ENCODE measurements at regions not wholly inside any gene's neighbourhood (a gene's known extent, or its start where the extent isn't known, plus 50 kb on each side); places are given as distances from the start of the nearest gene placed in this dataset.

DNA sequence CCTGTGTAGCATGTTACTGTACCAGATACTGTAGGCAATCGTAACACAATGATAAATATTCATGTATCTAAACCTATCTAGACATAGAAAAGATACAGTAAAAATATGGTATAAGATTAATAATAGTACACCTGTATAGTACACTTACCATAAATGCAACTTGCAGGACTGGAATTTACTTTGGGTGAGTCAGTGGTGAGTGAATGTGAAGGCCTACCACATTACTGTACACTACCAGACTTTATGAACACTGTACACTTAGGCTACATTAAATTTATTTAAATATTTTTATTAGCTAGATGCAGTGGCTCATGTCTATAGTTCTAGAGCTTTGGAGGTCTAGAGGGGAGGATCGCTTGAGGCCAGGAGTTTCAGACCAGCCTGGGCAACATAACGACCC is 186.6 kb upstream of the ROPN1 start:
- DNase-seq (no peak), ATAC-seq (no peak)

- DNase-seq: no peak
- ATAC-seq: no peak
Measured at GRCh38 chr3:124200407-124200806, 208.5 kb upstream of the ROPN1 start.

GRCh38 chr3:124201226-124201625 is 209.3 kb upstream of the ROPN1 start:
- ATAC-seq: no peak

DNA sequence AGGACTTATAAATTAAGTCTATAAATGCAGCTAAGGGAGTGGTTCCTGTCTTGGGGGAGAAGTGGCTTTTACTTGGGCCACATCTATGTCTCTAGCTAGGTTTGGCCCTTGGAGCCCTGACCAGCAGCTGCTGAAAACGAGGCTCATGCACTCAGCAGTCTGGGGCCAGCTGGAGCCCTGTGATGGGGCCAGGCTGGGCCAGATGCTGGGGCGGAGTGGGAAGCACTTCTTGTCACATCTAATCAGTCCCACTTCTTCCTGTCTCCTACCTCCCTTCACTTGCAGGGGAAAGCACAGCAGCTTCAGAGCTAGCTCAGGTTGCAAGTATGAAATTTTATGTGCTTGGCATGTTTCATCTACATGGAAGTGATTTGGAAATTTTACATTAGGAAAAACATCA is 209.9 kb upstream of the ROPN1 start:
- DNase-seq (no peak), ATAC-seq (no peak)

More at GRCh38 chr3:124201226-124201625, 209.3 kb upstream of the ROPN1 start:
- no peak for DNase-seq

GRCh38 chr3:124202754-124203153 is 210.8 kb upstream of the ROPN1 start:
- ATAC-seq: no peak
- DNase-seq: no peak

GRCh38 chr3:124203292-124203691 is 211.4 kb upstream of the ROPN1 start:
- ATAC-seq (no peak), DNase-seq (no peak)

DNA sequence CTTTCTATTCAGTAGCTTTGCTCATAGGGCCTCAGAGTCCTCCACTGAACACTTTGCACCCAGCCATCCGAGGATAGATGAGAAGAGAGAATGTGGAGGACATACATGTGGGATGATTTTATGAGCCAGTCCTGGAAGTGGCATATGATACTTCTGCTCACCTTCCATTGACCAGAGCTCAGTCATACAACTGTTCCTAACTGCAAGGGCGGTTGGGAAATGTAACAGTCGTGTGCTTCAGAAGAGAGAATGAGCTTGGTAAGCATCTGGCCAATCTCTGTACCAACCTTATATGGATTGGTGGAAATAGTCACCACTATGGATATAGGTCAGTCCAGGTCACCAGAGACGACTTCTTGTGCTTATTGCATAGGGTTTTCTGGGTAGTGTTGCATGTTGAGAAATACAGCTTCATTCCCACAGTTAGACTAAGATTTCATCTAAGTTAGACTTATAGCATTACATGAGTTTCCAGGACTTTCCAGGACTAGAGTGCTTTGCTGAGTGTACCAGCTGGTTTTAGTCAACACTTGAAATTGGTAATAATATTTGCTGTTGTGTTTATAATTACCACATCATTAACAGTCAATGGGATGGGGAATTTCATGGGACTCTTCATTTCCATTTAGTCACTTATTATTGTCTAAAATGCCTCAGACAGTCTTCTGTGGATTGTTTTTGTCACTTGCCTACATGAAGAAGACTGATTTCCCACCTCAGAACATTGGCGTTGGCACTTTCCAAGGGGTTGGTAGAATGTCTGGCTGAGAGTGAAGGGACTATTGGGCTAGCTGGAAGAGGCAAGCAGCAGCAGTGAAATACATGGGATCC is 214.5 kb upstream of the ROPN1 start:
- DNase-seq (no peak), ATAC-seq (no peak)

DNA sequence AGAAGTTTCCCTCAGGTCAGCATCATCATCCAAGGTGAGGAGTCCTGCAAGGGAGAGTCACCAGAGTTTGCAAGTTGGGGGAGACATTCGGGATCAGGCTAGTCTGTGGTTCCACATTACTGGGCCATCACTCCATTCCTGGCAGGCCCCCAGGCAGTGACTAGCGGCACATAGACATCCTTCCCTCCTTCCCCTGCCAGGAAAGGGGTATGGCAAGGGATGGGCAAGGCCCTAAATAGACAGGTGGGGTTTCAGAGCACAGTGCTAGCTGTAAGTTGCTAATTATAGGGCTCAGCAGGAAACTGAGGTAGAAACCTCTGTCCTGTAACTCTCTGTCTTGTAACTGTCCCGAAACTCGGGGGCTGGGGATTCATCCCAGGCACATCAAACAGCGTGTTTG is 215.2 kb upstream of the ROPN1 start:
- ATAC-seq (no peak), DNase-seq (no peak)

GRCh38 chr3:124207873-124208485 is 216.1 kb upstream of the ROPN1 start:
- DNase-seq (no peak), ATAC-seq (no peak)

DNA sequence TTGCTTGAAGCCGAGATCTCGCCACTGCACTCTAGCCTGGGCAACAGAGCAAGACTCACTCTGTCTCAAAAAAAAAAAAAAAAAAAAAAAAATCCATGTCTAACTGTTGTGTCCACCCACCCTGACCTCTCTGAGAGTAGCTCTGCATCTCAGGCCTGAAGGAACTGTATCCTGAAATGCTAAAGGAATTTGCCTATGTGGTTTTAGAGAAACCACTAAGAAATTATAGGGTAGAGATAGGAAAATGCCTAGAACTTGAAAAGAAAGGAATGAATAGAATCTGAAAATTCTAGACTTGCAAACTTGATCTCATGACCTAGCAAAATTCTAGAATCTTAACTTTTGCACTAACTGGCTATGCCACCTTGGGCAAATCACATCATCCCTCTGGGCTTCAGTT is 217.5 kb upstream of the ROPN1 start:
- no peak for ATAC-seq
- DNase-seq: no peak

GRCh38 chr3:124210899-124211298 is 219.0 kb upstream of the ROPN1 start:
- DNase-seq (no peak), ATAC-seq (no peak)

GRCh38 chr3:124213641-124214040 is 221.7 kb upstream of the ROPN1 start:
- no peak for DNase-seq
- ATAC-seq: no peak

DNA sequence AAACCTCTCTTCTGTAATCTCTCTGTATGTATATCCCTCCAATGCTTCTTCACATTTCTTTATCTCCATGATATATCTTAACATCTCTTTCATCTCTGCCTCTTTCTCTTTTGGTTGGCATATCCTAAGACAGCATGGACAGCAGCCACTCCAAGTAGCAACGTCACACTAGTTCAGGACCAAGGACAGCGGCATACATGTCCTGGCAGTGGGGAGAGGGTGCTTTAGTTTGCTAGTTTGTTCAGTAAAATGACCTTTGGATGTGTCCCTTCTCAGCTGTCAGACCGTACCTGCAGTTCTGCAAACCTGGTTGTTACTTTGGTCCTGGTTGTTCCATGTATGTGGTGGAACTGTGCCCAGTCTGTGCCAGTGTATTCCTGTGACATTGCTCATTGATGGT is 225.6 kb upstream of the ROPN1 start:
- DNase-seq (peak; percentile 12), ATAC-seq (no peak)

GRCh38 chr3:124221422-124221821 is 229.5 kb upstream of the ROPN1 start:
- ATAC-seq (no peak), DNase-seq (no peak)

- ATAC-seq: no peak
- no peak for DNase-seq
Measured at GRCh38 chr3:124223853-124224252, 231.9 kb upstream of the ROPN1 start.

DNA sequence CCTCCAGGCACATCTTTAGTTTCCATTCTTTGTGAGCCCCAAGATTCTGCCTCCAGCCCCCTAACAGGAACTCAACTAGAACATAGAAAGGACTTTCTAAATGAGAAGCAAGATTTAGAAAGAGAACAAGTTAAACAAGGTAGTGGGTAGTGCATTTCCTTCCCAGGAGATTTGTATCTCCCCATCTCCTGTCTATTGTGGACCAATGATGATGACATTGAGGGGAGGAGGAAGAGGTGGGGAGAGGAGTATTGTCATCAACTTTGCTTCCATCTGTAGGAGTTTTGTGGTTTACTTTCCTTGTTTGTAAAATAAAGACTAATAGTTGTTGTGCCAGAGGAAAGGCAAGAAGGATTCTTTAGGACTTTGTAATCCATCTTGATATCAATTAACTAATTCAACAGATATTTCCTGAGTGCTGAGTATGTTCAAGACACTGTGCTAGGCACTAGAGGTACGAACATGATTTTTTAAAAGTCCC is 235.3 kb upstream of the ROPN1 start:
- no peak for ATAC-seq
- no peak for DNase-seq

DNA sequence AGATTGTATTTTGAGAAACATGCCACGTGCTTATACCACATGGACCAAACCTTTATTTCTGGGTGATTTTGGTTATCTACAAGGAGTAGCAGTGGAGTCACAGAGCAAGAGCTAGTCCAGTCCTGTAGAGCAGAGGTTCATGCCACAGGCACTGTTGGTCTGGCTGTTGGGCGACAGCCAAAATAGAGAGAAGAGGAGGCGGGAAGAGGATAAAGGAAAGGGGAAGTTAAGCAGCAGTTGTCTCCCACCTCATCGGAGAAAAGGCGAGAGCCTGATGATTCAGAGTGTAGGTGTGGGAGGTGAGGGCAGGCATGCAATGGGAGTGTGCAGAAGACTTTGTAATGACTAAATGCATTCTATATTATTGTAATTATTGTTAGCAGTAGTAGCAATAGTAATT is 237.5 kb upstream of the ROPN1 start:
- ATAC-seq (no peak), DNase-seq (no peak)

GRCh38 chr3:124229836-124230235 is 237.9 kb upstream of the ROPN1 start:
- ATAC-seq (no peak), DNase-seq (no peak)

DNA sequence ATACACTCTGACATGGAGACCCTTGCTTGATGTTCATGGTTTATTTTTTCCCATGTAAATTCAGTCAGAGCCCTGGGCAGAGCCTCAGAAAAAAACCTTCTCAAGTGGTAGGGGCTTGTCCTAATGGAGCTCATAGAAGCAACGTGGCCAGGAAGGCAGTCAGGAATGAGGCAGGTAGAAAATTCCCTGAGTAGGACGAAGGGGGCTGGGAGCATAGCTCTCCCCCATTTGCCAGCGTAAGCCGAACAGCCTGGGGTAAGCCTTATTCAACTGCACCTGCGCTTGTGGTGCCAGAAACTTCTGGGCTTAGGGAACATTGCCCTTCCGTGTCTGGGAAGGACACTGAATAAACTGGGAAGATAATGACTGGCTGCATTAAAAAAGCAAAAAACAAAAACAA is 238.5 kb upstream of the ROPN1 start:
- no peak for ATAC-seq
- DNase-seq: no peak

GRCh38 chr3:124230998-124231397 is 239.1 kb upstream of the ROPN1 start:
- DNase-seq: no peak
- no peak for ATAC-seq

DNA sequence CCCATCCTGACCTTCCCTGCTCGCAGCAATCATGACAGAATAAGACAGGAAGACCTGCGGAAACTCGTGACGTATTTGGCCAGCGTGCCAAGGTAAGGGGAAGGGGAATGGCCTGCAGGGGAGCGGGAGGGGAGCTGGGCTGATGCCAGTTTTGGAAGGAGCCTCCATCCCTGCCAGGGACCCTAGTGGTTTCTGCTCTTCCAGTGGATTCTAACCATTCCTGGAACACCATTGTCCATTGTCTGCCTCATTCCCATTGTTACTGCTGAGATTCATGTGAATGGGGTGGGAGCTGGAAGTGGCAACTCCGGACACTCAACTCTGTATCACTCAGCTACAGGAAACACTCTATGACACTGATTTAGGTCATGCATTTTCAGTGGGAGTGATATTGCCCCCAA is 242.9 kb upstream of the ROPN1 start:
- ATAC-seq: no peak
- no peak for DNase-seq

GRCh38 chr3:124235446-124235845 is 243.5 kb upstream of the ROPN1 start:
- ATAC-seq: no peak
- DNase-seq: no peak

DNA sequence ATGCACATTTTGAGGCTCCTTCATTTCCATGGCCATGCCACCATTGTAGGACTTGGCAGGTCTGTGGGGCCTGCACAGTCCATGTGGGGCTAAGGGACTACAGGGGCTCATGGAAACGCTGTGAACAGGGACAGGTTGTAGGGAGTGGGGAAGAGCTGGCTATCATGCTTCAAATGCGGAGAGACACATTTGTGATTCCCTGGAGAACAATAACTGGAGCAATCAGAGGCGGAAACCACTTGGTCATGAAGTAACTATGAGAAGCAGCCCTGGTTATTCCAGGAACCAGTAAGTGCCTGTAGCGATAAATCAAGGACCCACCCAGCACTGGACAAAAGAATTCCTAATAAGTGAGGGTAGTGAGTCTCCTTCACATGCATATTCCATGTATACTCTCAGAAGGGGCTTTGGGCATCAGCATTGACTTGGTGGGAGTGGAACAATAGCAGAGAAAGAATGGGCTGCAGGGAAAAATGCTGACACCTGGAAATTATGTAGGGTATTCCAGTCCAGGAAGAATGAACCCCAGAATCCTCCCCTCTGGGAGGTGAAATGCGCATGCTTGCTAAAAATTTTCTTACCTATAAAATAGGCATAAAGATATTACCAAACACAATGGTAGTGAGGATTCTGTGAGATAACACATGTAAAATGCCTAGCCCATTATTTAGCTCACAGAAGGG is 251.4 kb upstream of the ROPN1 start:
- no peak for ATAC-seq
- no peak for DNase-seq

Data from stimulated activated naive CD8-positive, alpha-beta T cell treated with anti-CD3 and anti-CD28 coated beads, Interleukin-15, Interleukin-2, amounts not matched to agents 100 U/mL and 50 U/mL, for 24 hours (primary cell).